ENCODE measurements at regions not wholly inside any gene's neighbourhood (a gene's known extent, or its start where the extent isn't known, plus 50 kb on each side); places are given as distances from the start of the nearest gene placed in this dataset.

DNA sequence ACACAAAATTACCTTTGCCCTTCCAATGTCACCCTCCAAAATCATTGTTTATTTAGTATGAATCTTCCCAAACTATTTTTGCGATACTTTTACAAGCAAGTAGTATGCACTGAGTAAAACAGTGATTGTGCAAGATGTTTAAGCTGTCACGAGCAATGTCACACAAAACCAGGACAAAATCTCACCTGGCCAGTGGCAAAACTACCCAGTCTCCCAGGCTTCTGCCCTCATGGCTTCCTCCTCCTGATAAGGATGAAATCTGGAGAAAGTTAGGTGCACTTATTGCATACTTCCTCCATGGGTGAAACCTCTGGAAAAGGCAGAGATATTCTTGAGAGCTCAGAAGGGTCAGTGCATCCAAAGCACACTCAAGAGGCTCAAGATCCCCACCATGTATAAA, 500.8 kb downstream of the IRS2 start:
- H3K4me1 ChIP-seq (ENCODE audit: control insufficient read depth, insufficient read depth, low read length), result peaks cover 7% of the 10 kb centered on the region
- no peaks in the 10 kb centered on the region for H3K36me3 ChIP-seq (ENCODE audit: control insufficient read depth, insufficient read depth, low read length)
- no peaks in the 10 kb centered on the region for H3K9me3 ChIP-seq (ENCODE audit: control insufficient read depth, low read length)
- H3K27me3 ChIP-seq (ENCODE audit: control insufficient read depth, insufficient read depth, low read length, poor library complexity, severe bottlenecking), result no peaks in the 10 kb centered on the region
- no peak overlapping the region for H3K27ac ChIP-seq (ENCODE audit: insufficient read depth, low read depth, low read length, poor library complexity, severe bottlenecking)
- WGBS, 2 experiments, result 93 to 95% methylated on average over 2 of the region's 2 CpGs
- H3K4me3 ChIP-seq (ENCODE audit: insufficient read depth, low read depth, low read length), result no peak overlapping the region

DNA sequence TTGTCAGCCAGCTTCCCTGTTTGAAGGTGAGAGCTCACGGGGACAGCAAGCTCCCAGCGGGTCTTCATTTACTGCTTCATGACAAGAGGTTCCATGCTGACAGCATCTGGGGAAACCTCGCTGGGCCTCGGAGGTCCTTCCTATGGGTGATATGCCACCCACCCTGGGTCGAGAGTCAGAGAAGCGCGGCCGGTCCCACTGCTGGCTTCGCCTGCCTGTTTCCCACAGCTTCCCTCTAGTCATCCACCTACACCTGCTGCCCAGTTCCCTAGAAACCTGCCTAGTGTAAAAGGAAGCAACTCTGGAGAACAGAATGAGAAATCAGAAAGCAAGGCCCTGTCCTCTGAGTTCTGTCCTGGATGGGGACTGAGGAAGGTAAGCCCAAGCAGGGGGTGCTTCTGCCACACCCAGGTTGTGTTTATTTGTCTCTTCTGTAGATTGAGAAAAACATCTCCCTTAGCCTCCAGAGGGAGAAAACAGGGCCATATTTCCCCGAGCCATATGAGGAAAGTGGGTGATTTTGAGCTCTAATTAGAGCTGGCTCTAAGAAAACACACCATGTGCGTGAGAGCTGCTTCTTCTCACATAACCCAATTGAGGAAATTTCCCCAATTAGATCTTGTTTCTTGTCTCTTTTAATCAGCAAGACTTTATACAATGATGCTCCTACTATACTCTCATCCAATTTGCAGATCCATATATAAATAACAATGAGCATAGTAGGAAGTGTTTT, 504.3 kb downstream of the IRS2 start:
- no peaks in the 10 kb centered on the region for H3K9me3 ChIP-seq (ENCODE audit: control insufficient read depth, low read length)
- no peaks in the 10 kb centered on the region for H3K27me3 ChIP-seq (ENCODE audit: control insufficient read depth, insufficient read depth, low read length, poor library complexity, severe bottlenecking)
- H3K36me3 ChIP-seq (ENCODE audit: control insufficient read depth, insufficient read depth, low read length), result no peaks in the 10 kb centered on the region
- 83 to 87% methylated on average over 11 of the region's 11 CpGs for WGBS, 2 experiments
- H3K27ac ChIP-seq (ENCODE audit: insufficient read depth, low read depth, low read length, poor library complexity, severe bottlenecking), result no peak overlapping the region
- no peaks in the 10 kb centered on the region for H3K4me1 ChIP-seq (ENCODE audit: control insufficient read depth, insufficient read depth, low read length)
- no peak overlapping the region for H3K4me3 ChIP-seq (ENCODE audit: insufficient read depth, low read depth, low read length)

DNA sequence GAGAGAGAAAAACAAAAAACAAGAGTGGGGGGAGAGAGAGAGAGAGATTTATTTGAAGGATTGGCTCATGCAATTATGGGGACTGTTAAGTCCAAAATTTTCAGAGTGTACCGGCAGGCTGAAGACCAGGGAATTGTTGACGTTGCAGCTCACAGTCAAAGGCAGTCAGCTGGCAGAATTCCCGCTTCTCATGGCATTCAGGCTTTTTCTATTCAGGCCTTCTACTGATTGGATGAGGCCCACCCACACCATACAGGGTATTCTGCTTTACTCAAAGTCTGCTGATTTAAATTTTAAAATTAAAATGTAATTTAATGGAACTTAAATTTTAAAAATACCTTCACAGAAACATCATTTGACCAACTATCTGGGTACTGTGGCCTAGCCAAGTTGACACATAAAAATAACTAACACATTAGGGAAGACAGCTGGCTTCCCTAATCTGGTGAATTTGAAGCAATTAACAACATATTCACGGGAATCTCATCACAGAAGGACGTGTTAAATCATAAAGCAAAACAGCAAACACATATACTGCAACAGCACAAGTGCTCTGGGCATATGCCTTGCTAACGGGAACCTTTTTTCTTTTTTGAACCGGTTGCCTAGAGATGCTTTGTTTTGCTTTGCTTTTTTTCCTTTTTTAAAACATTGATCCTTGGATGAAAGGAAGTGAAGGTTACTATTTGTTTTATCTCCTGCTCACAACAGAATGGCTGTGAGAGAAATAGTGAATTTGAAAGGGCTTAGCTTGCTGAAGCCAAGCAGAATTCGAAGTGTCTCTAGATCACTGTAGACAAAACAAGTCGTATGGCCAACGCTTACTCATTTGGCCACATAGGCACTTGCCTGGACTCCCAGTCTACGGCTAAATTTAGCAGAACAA, 505.1 kb downstream of the IRS2 start:
- H3K27me3 ChIP-seq (ENCODE audit: control insufficient read depth, insufficient read depth, low read length, poor library complexity, severe bottlenecking), result no peaks in the 10 kb centered on the region
- 84 to 85% methylated on average over 11 of the region's 11 CpGs for WGBS, 2 experiments
- H3K27ac ChIP-seq (ENCODE audit: insufficient read depth, low read depth, low read length, poor library complexity, severe bottlenecking), result no peak overlapping the region
- H3K9me3 ChIP-seq (ENCODE audit: control insufficient read depth, low read length), result no peaks in the 10 kb centered on the region
- no peak overlapping the region for H3K4me3 ChIP-seq (ENCODE audit: insufficient read depth, low read depth, low read length)
- no peaks in the 10 kb centered on the region for H3K36me3 ChIP-seq (ENCODE audit: control insufficient read depth, insufficient read depth, low read length)
- no peaks in the 10 kb centered on the region for H3K4me1 ChIP-seq (ENCODE audit: control insufficient read depth, insufficient read depth, low read length)

DNA sequence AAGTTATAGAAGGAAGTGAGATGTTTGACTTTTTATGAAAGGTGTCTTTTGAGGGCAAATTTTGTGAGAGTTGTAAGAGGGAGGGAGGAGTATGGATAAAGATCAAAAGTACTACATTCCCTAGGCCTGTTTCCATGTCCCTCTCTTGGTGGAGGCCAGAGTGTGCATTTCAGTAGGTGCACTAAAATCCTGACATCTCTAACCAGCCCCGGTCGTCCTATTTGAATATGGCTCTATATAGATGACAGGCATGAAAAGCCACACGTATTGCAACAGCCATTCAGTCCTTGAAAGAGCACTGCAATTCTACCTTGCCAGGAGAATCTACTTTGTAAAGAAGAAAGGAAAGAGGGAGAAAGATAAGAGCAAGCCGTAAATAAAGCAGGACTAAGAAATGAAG, 510.1 kb downstream of the IRS2 start:
- Histone ChIP-seq H3K27me3 (ENCODE audit: control insufficient read depth, insufficient read depth, low read length, poor library complexity, severe bottlenecking) (no peaks in the 10 kb centered on the region), H3K27ac (ENCODE audit: insufficient read depth, low read depth, low read length, poor library complexity, severe bottlenecking) (no peak overlapping the region), H3K36me3 (ENCODE audit: control insufficient read depth, insufficient read depth, low read length) (no peaks in the 10 kb centered on the region), H3K4me3 (ENCODE audit: insufficient read depth, low read depth, low read length) (no peak overlapping the region), H3K4me1 (ENCODE audit: control insufficient read depth, insufficient read depth, low read length) (peaks cover 10% of the 10 kb centered on the region), H3K9me3 (ENCODE audit: control insufficient read depth, low read length) (no peaks in the 10 kb centered on the region)
- 94 to 99% methylated on average over 4 of the region's 4 CpGs for WGBS, 2 experiments

DNA sequence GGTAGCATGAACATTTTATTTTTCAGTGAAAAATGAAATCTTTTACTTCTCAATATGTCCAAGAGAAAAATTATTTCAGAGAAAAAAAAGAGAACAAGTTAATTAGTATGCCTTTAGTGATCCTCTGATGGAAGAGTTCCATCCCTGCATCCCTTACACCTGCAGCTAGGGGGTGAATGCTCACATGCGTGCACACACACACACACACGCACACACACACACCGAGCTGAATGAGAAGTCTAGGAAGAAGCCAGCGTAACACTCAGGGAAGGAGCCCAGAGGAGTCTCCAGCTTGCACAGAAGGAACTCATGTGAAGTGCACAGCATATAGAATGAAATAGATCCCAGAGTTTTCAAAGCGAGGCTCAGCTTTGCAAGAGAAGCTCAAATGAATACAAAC, 510.5 kb downstream of the IRS2 start:
- 86 to 87% methylated on average over 5 of the region's 5 CpGs for WGBS, 2 experiments
- H3K27ac ChIP-seq (ENCODE audit: insufficient read depth, low read depth, low read length, poor library complexity, severe bottlenecking), result no peak overlapping the region
- no peak overlapping the region for H3K4me3 ChIP-seq (ENCODE audit: insufficient read depth, low read depth, low read length)
- no peaks in the 10 kb centered on the region for H3K9me3 ChIP-seq (ENCODE audit: control insufficient read depth, low read length)
- H3K27me3 ChIP-seq (ENCODE audit: control insufficient read depth, insufficient read depth, low read length, poor library complexity, severe bottlenecking), result no peaks in the 10 kb centered on the region
- H3K36me3 ChIP-seq (ENCODE audit: control insufficient read depth, insufficient read depth, low read length), result no peaks in the 10 kb centered on the region
- H3K4me1 ChIP-seq (ENCODE audit: control insufficient read depth, insufficient read depth, low read length), result peaks cover 14% of the 10 kb centered on the region

DNA sequence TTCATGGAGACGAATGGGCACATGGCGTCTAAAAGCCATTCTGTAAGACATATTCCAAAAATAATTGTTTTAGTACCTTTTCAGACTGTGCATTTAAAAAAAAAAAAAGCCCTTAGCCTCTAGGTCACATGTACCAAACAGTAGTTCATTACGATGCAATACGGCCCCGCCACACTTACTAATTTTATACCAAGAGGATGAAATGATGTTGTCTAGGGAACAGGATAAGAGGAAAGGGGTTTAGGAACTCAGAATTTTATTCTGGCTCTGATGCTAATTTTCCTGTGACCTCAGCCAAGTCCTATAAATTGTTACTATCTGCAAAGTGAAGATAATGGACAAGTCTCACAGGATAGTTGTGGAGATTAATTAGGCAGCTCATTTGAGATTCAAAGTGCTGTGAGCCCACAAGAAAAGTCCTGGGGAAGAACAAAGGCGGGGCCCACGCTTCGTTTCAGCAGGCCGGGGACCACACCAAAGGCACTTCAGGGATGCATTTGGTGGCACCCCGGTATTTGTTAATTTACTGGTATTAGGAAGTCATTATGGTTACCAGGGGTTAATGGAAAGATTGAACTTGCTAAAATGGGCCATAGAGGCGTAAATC, 511.1 kb downstream of the IRS2 start:
- Histone ChIP-seq H3K27me3 (ENCODE audit: control insufficient read depth, insufficient read depth, low read length, poor library complexity, severe bottlenecking) (no peaks in the 10 kb centered on the region), H3K36me3 (ENCODE audit: control insufficient read depth, insufficient read depth, low read length) (no peaks in the 10 kb centered on the region), H3K27ac (ENCODE audit: insufficient read depth, low read depth, low read length, poor library complexity, severe bottlenecking) (no peak overlapping the region), H3K9me3 (ENCODE audit: control insufficient read depth, low read length) (no peaks in the 10 kb centered on the region), H3K4me1 (ENCODE audit: control insufficient read depth, insufficient read depth, low read length) (peaks cover 15% of the 10 kb centered on the region), H3K4me3 (ENCODE audit: insufficient read depth, low read depth, low read length) (no peak overlapping the region)
- WGBS, 2 experiments, result 88 to 89% methylated on average over 8 to 11 of the region's 11 CpGs

DNA sequence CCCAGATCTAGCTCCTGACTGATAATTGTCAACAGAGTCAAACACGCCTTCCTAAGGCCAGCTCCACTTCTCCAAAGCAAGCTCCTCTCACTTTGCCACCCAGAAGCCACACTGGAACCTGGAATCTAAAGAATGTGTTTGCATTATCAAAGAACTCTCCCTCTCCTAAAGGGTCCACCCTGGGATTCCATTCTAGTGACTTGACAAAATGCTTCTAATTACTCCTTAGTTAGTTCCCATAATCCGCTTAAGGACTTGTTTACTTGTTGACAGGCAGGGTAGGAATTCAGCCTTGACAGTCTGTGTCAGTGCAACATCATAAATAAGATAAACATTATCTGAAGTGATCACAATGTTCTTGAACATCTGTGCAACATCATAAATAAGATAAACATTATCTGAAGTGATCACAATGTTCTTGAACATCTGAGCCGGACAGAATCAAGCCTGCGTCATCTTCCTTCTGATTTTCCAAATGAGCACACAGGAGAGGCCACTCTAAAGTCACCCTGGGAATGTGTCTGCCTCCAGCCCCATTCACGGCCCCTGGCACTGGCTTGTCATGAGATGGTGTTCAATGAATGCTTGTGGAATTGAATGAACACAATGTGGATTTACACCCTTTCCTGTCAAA, 512.1 kb downstream of the IRS2 start:
- 55 to 59% methylated on average over 4 to 5 of the region's 5 CpGs for WGBS, 2 experiments
- Histone ChIP-seq H3K4me1 (ENCODE audit: control insufficient read depth, insufficient read depth, low read length) (peaks cover 15% of the 10 kb centered on the region), H3K27me3 (ENCODE audit: control insufficient read depth, insufficient read depth, low read length, poor library complexity, severe bottlenecking) (no peaks in the 10 kb centered on the region), H3K4me3 (ENCODE audit: insufficient read depth, low read depth, low read length) (no peak overlapping the region), H3K9me3 (ENCODE audit: control insufficient read depth, low read length) (no peaks in the 10 kb centered on the region), H3K36me3 (ENCODE audit: control insufficient read depth, insufficient read depth, low read length) (no peaks in the 10 kb centered on the region), H3K27ac (ENCODE audit: insufficient read depth, low read depth, low read length, poor library complexity, severe bottlenecking) (peak overlapping the region; percentile 60)

DNA sequence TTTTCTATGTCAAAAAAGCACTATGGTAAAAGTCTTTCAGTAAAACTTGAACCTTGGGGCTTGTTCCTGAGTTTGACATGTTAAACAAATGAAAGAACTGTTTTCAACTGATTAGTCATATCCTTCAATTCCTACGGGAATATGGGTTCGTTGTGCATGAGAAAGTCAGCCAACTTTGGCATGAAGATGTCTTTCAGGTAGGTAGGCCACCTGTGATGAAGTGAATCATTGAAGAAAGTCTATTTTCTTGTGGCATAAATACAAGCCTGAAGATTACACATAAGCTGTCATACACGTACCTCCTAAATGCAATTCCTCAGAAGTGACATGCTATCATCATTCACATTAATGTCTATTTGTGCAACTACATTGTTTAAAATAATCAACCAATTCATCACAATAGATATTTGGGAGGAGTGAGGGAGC, 513.0 kb downstream of the IRS2 start:
- WGBS, 2 experiments, result 94 to 95% methylated on average over 3 of the region's 3 CpGs
- Histone ChIP-seq H3K4me3 (ENCODE audit: insufficient read depth, low read depth, low read length) (no peak overlapping the region), H3K27me3 (ENCODE audit: control insufficient read depth, insufficient read depth, low read length, poor library complexity, severe bottlenecking) (no peaks in the 10 kb centered on the region), H3K9me3 (ENCODE audit: control insufficient read depth, low read length) (no peaks in the 10 kb centered on the region), H3K27ac (ENCODE audit: insufficient read depth, low read depth, low read length, poor library complexity, severe bottlenecking) (no peak overlapping the region), H3K36me3 (ENCODE audit: control insufficient read depth, insufficient read depth, low read length) (no peaks in the 10 kb centered on the region), H3K4me1 (ENCODE audit: control insufficient read depth, insufficient read depth, low read length) (peaks cover 15% of the 10 kb centered on the region)

DNA sequence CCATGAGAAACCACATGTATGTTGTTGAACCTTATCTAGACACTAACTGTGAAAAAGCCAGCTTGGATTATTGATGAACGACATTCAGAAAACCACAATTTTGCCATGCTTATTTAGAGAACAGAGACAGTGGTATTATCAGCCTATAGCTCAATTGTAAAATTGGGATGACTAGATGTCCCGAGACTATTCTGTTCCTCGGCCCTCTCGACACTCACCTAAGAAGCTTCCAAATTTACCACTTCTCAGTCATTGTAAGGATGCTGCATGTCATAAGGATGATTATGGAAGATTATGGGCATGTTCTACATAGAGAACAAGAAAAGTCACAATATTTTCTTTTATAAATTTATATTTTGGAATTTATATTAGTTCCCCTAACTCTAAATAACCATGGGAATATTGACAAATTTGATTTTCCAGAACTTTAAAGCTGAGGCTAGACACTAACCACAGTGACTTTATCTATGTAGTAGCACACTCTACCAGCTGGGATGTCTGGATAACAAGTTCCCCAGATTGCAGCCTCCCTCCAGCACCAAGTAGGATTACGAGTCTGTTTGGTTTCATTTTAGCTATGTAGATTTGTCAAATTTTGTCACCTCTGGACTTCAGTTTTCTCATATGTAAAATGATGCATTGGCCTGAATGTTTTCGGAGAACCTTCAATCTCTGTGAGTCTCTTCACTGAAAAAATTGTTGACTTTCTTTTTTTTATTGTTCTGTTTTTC, 513.6 kb downstream of the IRS2 start:
- H3K27me3 ChIP-seq (ENCODE audit: control insufficient read depth, insufficient read depth, low read length, poor library complexity, severe bottlenecking), result no peaks in the 10 kb centered on the region
- H3K36me3 ChIP-seq (ENCODE audit: control insufficient read depth, insufficient read depth, low read length), result no peaks in the 10 kb centered on the region
- H3K4me1 ChIP-seq (ENCODE audit: control insufficient read depth, insufficient read depth, low read length), result peaks cover 15% of the 10 kb centered on the region
- WGBS, 2 experiments, result 83% methylated on average over 6 of the region's 6 CpGs
- H3K9me3 ChIP-seq (ENCODE audit: control insufficient read depth, low read length), result no peaks in the 10 kb centered on the region
- H3K4me3 ChIP-seq (ENCODE audit: insufficient read depth, low read depth, low read length), result no peak overlapping the region
- H3K27ac ChIP-seq (ENCODE audit: insufficient read depth, low read depth, low read length, poor library complexity, severe bottlenecking), result no peak overlapping the region

All from ectodermal cell (in vitro differentiated cells).